HG03108 (cell line): ENCODE measurements at regions not wholly inside any gene's neighbourhood (a gene's known extent, or its start where the extent isn't known, plus 50 kb on each side); places are given as distances from the start of the nearest gene placed in this dataset.

Experiments used
- ATAC-seq: cut with Tn5 transposase; IDR thresholded peaks from one replicate; pipeline ENCODE4 v1.9.1; 2021; ENCODE audit warnings: moderate library complexity; ENCODE audit not compliant: unreplicated experiment

GRCh38 chr1:94599095-94599813 is 57.7 kb upstream of the F3 start:
- no peak for ATAC-seq

GRCh38 chr1:94597701-94598100 is 56.1 kb upstream of the F3 start:
- no peak for ATAC-seq

GRCh38 chr1:94596260-94596659 is 54.7 kb upstream of the F3 start:
- no peak for ATAC-seq

- ATAC-seq: no peak
Observed at GRCh38 chr1:94595658-94596057, 54.1 kb upstream of the F3 start.

GRCh38 chr1:94593611-94594010 is 52.1 kb upstream of the F3 start:
- no peak for ATAC-seq

- ATAC-seq: no peak
Observed at GRCh38 chr1:94592571-94592920, 51.0 kb upstream of the F3 start.

GRCh38 chr1:94591823-94592570 is 50.4 kb upstream of the F3 start:
- no peak for ATAC-seq
